SIG-M5 treated with dmso at 0.1 percent for 504 hours (cell line): ENCODE measurements at regions not wholly inside any gene's neighbourhood (a gene's known extent, or its start where the extent isn't known, plus 50 kb on each side); places are given as distances from the start of the nearest gene placed in this dataset.

Source experiments
- DNase-seq: peaks from one replicate; lab custom pipeline; 2025; ENCODE audit not compliant: unreplicated experiment; lab: John Stamatoyannopoulos, UW

DNA sequence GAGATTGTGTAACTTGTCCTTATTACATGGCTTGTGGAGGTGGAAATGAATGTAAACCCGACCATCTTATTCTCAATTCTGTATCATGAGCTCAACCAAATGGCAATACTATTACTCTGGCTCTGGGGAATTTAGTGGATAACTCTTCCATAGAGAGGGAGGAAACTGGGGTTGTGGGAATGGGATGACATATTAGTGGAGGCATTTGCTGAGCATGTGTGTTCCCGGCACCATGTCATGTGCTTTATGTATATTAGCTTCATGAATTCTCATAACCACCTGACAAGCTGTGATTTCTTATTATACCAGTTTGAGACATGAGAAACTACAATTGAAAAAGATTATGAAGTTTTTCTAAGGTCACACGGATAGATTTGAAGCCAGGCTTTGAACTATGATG lies 112.8 kb upstream of the TMEFF2 start:
- no peak for DNase-seq

DNA sequence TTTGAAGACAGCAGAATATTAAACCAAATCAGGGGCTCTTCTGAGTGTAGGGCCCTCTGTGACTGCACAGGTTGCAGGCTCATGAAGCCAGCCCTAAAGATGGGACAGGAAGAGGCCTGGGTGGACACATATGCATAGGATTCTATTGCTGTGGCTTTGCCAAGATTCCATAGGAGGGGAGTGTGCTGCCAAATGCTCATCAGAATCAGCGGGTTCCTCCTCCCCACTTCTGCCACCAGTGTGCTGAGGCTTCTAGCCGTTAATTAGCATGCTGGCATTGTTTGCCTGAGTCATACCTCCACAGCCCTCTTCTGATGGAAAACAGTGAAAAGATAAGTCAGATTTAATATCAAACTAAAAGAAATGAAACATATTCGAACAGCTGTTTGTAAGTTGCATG lies 103.9 kb upstream of the TMEFF2 start:
- no peak for DNase-seq

DNA sequence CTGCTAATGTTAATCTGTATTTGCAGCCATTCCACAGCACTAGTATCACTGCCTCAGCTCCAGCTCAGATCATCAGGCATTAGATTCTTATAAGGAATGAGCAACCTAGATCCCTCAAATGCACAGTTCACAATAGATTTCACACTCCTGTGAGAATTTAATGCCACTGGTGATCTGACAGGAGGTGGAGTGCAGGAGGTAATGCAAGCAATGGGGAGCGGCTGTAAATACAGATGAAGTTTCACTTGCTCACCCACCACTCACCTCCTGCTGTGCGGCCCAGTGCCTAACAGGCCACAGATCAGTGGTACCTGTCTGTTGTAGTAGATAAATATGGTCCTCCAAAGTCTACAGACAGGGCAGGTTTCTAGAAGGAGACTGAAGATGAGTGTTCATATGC lies 97.7 kb upstream of the TMEFF2 start:
- DNase-seq = no peak

DNA sequence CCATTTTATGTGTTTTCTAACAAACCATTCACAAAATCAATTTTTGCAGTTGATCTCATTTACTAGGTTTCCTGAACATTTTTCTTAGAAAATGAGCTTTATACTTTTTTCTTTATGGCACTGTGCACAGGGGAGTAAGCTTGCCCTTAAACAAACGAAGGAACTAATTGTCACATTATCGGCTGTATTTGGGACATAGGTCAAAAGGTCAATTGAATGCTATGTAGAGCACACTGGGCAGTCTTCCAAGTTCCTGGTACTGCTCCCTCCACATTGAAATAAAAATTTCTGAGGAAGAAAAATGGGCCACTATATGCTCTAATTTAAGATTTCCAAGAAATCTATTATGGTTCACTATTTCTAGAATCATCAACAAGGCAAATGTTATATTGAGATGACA lies 93.6 kb upstream of the TMEFF2 start:
- DNase-seq = no peak

DNA sequence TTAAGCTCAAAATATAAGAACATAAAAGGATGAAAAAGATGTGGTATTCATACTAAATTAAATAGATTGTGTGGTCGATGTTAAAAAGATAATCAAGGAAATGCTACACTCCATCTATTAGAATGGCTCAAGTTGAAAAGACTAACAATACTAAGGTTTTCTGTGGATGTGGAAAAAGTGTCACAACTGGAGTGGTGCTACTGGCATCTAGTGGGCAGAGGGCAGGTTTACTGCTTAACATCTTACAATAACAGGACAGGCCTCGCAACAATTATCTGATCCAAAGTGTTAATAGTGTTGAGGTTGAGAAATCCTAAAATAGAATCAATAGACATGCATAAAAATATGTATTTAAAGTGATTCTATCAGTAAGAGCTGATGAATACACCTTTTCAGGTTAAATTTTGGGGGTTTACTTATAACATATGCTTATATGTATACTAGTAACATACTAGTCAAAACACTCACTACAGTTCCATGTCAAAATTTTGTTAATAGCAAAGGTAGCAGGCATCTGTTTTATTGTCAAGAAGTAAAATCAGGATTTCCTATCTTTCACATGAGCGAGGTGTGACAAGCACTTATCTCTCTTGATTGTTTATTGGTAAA lies 91.5 kb upstream of the TMEFF2 start:
- peak; percentile 50 for DNase-seq

DNA sequence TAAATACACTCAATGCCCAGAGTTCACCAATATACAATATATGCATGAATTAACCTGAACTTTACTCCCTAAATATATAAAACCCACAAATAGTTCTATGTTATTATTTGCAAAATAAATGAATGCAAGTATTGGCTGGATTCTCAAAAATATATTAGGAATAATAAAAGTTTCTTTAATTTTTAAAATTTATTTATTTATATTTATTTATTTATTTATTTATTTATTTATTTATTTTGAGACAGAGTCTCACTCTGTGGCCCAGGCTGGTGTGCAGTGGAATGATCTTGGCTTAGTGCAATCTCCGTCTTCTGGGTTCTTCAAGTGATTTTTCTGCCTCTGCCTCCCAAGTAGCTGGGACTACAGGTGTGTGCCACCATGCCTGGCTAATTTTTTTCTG lies 88.7 kb upstream of the TMEFF2 start:
- DNase-seq = no peak

DNA sequence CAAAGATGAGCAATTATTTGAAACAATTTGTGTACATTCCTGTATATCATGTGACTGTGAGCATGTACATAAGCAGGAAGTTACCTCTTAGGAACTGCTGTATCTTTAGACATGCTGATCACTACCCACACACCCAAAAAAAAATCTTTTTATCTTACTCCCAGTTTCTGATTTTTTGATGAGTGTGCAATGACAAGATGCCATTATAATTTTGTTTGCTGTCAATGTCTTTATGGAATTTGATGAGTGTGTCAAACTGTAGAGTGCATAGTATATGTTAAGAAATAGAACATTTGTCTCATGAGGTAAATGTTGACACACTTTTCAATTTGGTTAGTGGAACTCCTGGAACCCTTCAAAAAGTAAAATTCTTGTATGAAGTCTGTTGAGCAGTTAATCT lies 84.0 kb upstream of the TMEFF2 start:
- no peak for DNase-seq

DNA sequence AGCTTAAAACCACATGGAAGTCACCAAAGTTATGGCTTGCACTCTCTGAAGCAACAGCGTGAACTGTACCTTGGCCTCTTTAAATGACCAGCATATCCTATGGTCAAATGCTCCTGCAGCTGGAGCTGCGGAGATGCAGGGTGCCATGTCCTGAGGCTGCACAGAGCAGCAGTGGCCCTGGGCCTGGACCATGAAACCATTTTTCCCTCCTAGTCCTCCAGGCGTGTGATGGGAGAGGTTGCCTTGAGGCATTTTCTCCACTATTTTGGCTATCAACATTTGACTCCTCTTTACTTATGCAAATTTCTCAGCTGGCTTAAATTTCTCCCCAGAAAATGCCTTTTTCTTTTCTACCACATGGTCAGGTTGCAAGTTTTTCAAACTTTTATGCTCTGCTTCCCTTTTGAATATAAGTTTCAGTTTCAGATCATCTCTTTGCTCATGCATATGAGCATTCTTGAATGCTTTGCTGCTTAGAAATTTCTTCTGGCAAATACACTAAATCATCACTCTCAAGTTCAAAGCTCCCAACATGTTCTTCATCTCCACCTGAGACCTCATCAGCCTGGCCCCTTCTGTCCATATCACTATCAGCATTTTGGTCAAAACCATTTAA lies 82.9 kb upstream of the TMEFF2 start:
- DNase-seq = no peak

DNA sequence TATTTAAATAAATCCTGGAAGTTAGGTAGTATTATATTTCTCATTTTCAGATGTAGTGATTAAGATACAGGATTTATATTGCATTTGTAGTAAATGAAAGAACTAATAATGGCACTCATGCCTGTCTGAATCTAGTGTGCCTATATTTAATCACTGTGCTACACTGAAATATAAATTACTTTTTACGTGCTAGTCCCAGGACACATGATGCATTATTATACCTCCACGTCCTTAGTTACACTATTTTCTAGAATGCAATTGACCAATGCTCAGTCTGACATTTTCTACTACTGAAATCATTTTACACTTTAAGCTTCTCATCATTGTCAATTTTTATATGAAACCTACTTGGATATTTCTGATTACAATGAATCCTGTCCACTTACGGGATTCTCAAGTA lies 80.9 kb upstream of the TMEFF2 start:
- DNase-seq = no peak

DNA sequence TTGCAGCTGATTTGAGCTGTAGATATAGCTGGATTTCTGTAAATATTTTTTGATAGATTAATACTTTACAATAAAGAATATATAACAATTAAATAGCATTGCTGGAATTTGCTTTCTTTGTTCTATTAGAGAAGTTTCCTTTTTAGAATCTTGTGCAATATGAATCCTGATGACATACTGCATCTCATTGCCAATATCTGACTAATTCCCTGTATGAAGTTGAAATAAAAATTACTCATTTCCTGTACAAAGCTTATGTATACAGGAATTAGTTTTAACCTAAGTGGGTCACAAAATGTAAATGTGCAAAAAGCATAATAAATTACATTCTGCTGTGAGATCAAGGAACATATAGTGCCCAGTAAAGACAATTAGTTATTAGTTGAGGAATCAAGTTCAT lies 72.8 kb upstream of the TMEFF2 start:
- no peak for DNase-seq

DNA sequence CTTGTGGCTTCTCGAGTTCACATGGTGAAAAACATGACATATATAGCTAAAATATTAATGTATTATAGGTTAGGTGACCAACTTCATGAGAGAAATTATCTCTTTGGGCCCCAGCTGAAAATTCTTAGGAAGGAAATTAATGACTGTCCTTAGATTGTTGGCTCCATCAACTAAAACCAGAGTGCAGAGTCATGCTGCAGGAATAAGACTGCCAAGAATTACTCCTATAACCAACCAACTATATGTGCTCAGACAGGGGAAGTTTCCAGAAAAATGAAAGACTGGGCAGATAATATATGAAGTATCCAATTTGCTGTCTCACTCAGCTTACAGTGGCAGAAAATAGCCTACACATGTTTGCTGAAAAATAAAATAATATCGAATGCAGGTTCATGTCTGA lies 71.0 kb upstream of the TMEFF2 start:
- DNase-seq = no peak

DNA sequence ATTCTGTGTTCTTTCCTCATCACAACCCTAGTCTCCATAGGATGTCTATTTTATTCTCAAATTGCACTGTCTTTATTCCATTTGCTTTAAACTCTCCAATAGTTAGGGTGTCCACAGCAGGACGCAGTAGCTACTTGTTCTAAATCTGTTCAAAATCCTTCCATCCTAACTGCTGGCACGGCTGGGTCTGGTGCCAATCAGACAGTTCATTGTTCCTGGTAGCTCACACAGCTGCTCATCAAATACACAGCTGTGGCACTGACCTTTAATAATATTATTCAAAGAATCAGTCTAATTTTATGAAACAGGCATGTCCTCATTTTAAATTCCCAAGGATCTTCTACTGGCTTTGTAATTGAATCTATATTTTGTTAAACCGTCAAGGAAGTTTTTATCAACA lies 59.7 kb upstream of the TMEFF2 start:
- no peak for DNase-seq

DNA sequence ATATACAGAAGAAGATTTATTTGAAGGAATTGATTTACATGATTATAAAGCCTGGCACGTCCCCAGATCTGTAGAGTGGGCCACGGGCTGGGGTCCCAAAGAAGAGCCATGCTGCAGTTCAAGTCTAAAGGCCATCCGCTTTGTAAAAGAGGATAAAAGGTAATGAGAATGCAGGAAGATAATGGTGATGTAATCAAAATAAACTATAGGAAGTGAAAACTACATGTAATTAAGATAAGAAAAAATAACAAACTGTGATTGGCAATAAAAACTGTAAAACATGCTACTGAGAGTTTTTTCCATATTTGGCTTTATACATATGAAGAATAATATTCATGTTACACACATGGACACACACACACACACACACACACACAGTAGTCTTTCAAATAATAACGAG lies 59.0 kb upstream of the TMEFF2 start:
- DNase-seq = no peak

DNA sequence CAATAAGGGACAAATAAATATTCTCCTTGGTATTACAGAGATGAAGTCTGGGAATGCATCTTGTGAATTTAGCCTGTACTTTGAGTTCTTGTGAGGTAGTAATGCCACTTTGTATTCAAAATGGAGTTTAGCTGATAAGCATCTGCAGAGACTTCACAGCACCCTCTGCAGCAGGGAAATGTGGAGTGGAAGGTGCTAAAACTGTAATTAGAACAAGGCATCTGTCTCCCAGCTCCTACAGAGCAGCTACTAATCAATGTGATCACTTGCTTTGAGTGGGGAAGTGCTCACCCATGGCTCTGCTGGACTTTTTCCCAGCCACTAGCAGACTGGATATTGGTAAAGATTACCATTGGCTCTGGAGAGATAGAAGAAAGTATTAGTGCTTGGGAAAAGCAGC lies 56.2 kb upstream of the TMEFF2 start:
- no peak for DNase-seq

DNA sequence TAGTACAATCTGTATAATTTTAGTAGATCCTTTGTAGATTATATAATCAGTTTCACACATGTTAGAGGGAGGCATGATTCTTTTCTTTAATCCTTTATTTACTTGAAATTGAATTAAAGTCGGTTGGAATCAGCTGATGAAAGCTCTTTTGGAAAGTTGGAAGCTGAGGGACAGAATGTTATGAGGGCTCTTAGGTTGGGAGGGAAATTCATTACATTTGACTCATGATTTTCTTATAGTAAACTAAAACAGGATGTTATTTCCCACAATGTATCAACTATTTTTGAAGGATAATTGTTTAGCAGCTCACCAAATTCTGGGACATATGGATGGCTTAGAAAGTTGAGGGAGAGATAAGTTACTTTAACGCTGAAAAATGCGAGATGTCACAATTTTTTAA lies 52.7 kb upstream of the TMEFF2 start:
- no peak for DNase-seq

DNA sequence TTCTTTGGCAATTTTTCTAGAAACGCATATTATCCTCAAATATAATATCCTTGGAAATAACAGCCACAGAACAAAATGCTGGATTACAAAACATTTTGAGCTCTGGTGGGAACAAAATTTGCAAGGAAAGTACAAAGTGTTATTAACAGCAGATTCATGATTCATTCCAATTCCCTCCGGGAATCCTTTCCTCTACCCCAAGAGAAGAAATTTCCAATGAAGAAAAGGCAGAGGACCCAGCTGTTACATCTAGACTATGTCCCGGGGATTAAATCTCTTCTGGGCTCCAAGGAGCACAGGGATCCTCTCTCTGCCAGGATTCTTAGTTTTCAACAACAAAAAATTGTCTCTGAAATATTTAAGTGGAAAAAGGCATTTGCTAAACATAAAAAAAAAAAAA lies 51.6 kb upstream of the TMEFF2 start:
- DNase-seq = no peak

DNA sequence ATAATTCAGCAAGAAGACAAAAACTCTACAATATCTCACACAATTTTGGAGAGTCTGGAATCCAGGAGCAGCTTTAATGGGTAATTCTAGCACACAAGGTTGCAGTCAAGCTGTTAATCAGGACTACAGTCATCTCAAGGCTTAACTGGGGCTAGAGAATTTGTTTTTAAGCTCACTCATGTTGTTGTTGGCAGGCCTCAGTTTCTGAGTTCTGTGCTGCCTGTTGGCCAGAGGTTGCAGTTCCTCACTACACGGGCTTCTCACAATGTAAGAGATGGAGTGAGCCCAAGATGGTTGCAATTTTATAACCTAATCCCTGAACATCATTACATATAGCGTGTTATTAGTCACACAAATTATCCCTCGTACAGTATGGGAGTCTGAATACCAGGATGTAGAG lies 50.6 kb upstream of the TMEFF2 start:
- no peak for DNase-seq
